ENCODE measurements at regions not wholly inside any gene's neighbourhood (a gene's known extent, or its start where the extent isn't known, plus 50 kb on each side); places are given as distances from the start of the nearest gene placed in this dataset.

GRCh38 chr5:92711956-92712355 is 869.1 kb downstream of the NR2F1-AS1 start:
- TF ChIP-seq, protein P1, sequence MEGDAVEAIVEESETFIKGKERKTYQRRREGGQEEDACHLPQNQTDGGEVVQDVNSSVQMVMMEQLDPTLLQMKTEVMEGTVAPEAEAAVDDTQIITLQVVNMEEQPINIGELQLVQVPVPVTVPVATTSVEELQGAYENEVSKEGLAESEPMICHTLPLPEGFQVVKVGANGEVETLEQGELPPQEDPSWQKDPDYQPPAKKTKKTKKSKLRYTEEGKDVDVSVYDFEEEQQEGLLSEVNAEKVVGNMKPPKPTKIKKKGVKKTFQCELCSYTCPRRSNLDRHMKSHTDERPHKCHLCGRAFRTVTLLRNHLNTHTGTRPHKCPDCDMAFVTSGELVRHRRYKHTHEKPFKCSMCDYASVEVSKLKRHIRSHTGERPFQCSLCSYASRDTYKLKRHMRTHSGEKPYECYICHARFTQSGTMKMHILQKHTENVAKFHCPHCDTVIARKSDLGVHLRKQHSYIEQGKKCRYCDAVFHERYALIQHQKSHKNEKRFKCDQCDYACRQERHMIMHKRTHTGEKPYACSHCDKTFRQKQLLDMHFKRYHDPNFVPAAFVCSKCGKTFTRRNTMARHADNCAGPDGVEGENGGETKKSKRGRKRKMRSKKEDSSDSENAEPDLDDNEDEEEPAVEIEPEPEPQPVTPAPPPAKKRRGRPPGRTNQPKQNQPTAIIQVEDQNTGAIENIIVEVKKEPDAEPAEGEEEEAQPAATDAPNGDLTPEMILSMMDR (IDR thresholded peaks at IDR 0.05; ENCODE audit: insufficient read depth, low read length) = no peak
- no peak for TF ChIP-seq GABPA (IDR thresholded peaks at IDR 0.05; ENCODE audit: low read depth)
- no peak for TF ChIP-seq POLR2AphosphoS5 (IDR thresholded peaks at IDR 0.05; ENCODE audit: low read depth)
- TF ChIP-seq, protein P2, sequence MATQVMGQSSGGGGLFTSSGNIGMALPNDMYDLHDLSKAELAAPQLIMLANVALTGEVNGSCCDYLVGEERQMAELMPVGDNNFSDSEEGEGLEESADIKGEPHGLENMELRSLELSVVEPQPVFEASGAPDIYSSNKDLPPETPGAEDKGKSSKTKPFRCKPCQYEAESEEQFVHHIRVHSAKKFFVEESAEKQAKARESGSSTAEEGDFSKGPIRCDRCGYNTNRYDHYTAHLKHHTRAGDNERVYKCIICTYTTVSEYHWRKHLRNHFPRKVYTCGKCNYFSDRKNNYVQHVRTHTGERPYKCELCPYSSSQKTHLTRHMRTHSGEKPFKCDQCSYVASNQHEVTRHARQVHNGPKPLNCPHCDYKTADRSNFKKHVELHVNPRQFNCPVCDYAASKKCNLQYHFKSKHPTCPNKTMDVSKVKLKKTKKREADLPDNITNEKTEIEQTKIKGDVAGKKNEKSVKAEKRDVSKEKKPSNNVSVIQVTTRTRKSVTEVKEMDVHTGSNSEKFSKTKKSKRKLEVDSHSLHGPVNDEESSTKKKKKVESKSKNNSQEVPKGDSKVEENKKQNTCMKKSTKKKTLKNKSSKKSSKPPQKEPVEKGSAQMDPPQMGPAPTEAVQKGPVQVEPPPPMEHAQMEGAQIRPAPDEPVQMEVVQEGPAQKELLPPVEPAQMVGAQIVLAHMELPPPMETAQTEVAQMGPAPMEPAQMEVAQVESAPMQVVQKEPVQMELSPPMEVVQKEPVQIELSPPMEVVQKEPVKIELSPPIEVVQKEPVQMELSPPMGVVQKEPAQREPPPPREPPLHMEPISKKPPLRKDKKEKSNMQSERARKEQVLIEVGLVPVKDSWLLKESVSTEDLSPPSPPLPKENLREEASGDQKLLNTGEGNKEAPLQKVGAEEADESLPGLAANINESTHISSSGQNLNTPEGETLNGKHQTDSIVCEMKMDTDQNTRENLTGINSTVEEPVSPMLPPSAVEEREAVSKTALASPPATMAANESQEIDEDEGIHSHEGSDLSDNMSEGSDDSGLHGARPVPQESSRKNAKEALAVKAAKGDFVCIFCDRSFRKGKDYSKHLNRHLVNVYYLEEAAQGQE (IDR thresholded peaks at IDR 0.05; ENCODE audit: insufficient replicate concordance, low read depth) = no peak

Data from HL-60 (cell line).